Sigmoid colon (tissue), 6 donors: ENCODE measurements at regions not wholly inside any gene's neighbourhood (a gene's known extent, or its start where the extent isn't known, plus 50 kb on each side); places are given as distances from the start of the nearest gene placed in this dataset.

Experiments
- DNase-seq: peaks from one replicate; pipeline ENCODE4 v3.0.0-alpha.2; 2019
- H3K27ac ChIP-seq, 4 donors: fragments of 200-600 bp; sonication (generic); one replicate each; pipeline ENCODE4 v1.5.1; 2016 to 2019; ENCODE audit warnings: mild to moderate bottlenecking in 1 of 4
- H3K27me3 ChIP-seq, 3 donors: fragments of 200-600 bp; sonication (generic); one replicate each; pipeline ENCODE4 v1.5.1; 2019; ENCODE audit warnings: mild to moderate bottlenecking in 1 of 3
- H3K36me3 ChIP-seq, 4 donors: fragments of 200-600 bp; sonication (generic); one replicate each; pipeline ENCODE4 v1.5.1; 2016 to 2019
- H3K4me1 ChIP-seq, 4 donors: fragments of 200-600 bp; sonication (generic); one replicate each; pipeline ENCODE4 v1.5.1; 2017 to 2019
- H3K4me3 ChIP-seq, 4 donors: fragments of 200-600 bp; sonication (generic); one replicate each; pipeline ENCODE4 v1.5.1; 2017 to 2019; ENCODE audit warnings: mild to moderate bottlenecking in 2 of 4, moderate library complexity in 1 of 4
- H3K9me3 ChIP-seq, 4 donors: fragments of 200-600 bp in 3 of 4; sonication (generic) in 3 of 4; one replicate each; pipeline versions ENCODE4 v1.5.1 to v1.6.1; 2013 to 2019
- CTCF ChIP-seq, 4 experiments: fragments of 450-650 bp in 3 of 4; fragments of 200-600 bp in 1 of 4; IDR thresholded peaks; one replicate each; pipeline ENCODE4 v1.5.1; 2016 to 2019; ENCODE audit warnings: antibody characterized with exemption in 4 of 4, mild to moderate bottlenecking in 3 of 4, moderate library complexity in 2 of 4
- EP300 ChIP-seq, 4 donors: sonication (generic); formaldehyde crosslinking; IDR thresholded peaks; one replicate each; pipeline ENCODE4 v1.6.1; 2017; ENCODE audit warnings: antibody characterized with exemption in 4 of 4
- POLR2A ChIP-seq, 2 donors: fragments of 450-650 bp; IDR thresholded peaks; one replicate each; pipeline ENCODE4 v1.6.1; 2016; ENCODE audit warnings: antibody characterized with exemption in 2 of 2, mild to moderate bottlenecking in 2 of 2, moderate library complexity in 2 of 2
- POLR2AphosphoS5 ChIP-seq, 4 donors: sonication (generic); formaldehyde crosslinking; IDR thresholded peaks; one replicate each; pipeline ENCODE4 v1.6.1; 2017; ENCODE audit warnings: antibody characterized with exemption in 4 of 4
- WGBS, 2 donors: extraction: QIAGEN DNeasy Blood & Tissue Kit; methylation state at CpG; one replicate each; pipeline ENCODE4 v1.1.7; 2013; 5-methylcytosine and 5-hydroxymethylcytosine counted together
- intact Hi-C: fragments of 100-400 bp; cut with DNase I; formaldehyde crosslinking; loops from one replicate; pipeline ENCODE4 v1.15.1; 2023
- donor health status: healthy with polysubstance abuse.
- donor health status: healthy.

- Histone ChIP-seq H3K4me3 (no peak overlapping the region), H3K9me3 (no peaks in the 10 kb centered on the region), H3K27ac (no peak overlapping the region), H3K36me3 (no peaks in the 10 kb centered on the region), H3K4me1 (no peaks in the 10 kb centered on the region), H3K27me3 (no peaks in the 10 kb centered on the region)
- TF ChIP-seq POLR2AphosphoS5 (IDR thresholded peaks at IDR 0.05) = no peak
- no peak for DNase-seq
- intact Hi-C loops = no loop called here
Observed at GRCh38 chr13:78147905-78148304, 229.3 kb upstream of the EDNRB start.

- Histone ChIP-seq H3K27me3 (no peaks in the 10 kb centered on the region), H3K27ac (no peak overlapping the region), H3K4me3 (no peak overlapping the region), H3K4me1 (no peaks in the 10 kb centered on the region), H3K9me3 (no peaks in the 10 kb centered on the region), H3K36me3 (no peaks in the 10 kb centered on the region)
- DNase-seq = no peak
- 48 to 85% methylated on average over 1 of the region's 1 CpG for WGBS, 2 donors
- intact Hi-C loops = no loop called here
- no peak for TF ChIP-seq CTCF (IDR thresholded peaks at IDR 0.05)
- TF ChIP-seq POLR2A (IDR thresholded peaks at IDR 0.05) = no peak
- TF ChIP-seq EP300 (IDR thresholded peaks at IDR 0.05) = no peak
- TF ChIP-seq POLR2AphosphoS5 (IDR thresholded peaks at IDR 0.05) = no peak
Observed at GRCh38 chr13:78145276-78145675, 226.6 kb upstream of the EDNRB start.

GRCh38 chr13:78139765-78140164 lies 221.1 kb upstream of the EDNRB start:
- Histone ChIP-seq H3K27me3 (no peaks in the 10 kb centered on the region), H3K9me3 (no peaks in the 10 kb centered on the region), H3K4me3 (no peak overlapping the region), H3K36me3 (no peaks in the 10 kb centered on the region), H3K4me1 (no peaks in the 10 kb centered on the region), H3K27ac (no peak overlapping the region)
- WGBS, 2 donors = 28 to 57% methylated on average over 2 of the region's 2 CpGs
- no peak for DNase-seq
- intact Hi-C loops = loop anchor here (10.0 kb wide), 1 partner anchor 1265 kb away; the partner anchor contains the start of gene RBM26
- TF ChIP-seq POLR2A (IDR thresholded peaks at IDR 0.05) (no peak), EP300 (IDR thresholded peaks at IDR 0.05) (no peak), POLR2AphosphoS5 (IDR thresholded peaks at IDR 0.05) (no peak), CTCF (IDR thresholded peaks at IDR 0.05) (no peak)

- no peak overlapping the region for H3K27ac ChIP-seq
- 41 to 76% methylated on average over 2 of the region's 2 CpGs for WGBS, 2 donors
Observed at GRCh38 chr13:78138756-78139155, 220.1 kb upstream of the EDNRB start.

GRCh38 chr13:78137404-78138142 lies 218.9 kb upstream of the EDNRB start:
- 2 to 9% methylated on average over 6 of the region's 6 CpGs for WGBS, 2 donors
- TF ChIP-seq CTCF (IDR thresholded peaks at IDR 0.05) (peak; percentile 7 to 63 (median 38)), POLR2AphosphoS5 (IDR thresholded peaks at IDR 0.05) (no peak), POLR2A (IDR thresholded peaks at IDR 0.05) (no peak), EP300 (IDR thresholded peaks at IDR 0.05) (no peak)
- H3K27ac ChIP-seq = no peak overlapping the region
- H3K4me1 ChIP-seq = no peaks in the 10 kb centered on the region
- no peak overlapping the region for H3K4me3 ChIP-seq
- intact Hi-C loops = loop anchor here (1.0 to 10.0 kb wide), 2 partner anchors 841 to 1267 kb away; partner anchors contain the start of gene RBM26
- no peaks in the 10 kb centered on the region for H3K27me3 ChIP-seq
- no peak for DNase-seq
- H3K9me3 ChIP-seq = no peaks in the 10 kb centered on the region
- no peaks in the 10 kb centered on the region for H3K36me3 ChIP-seq

More at GRCh38 chr13:78138756-78139155, 220.1 kb upstream of the EDNRB start:
- Histone ChIP-seq H3K36me3 (no peaks in the 10 kb centered on the region), H3K27me3 (no peaks in the 10 kb centered on the region), H3K9me3 (no peaks in the 10 kb centered on the region), H3K4me1 (no peaks in the 10 kb centered on the region), H3K4me3 (no peak overlapping the region)
- no peak for DNase-seq
- TF ChIP-seq POLR2A (IDR thresholded peaks at IDR 0.05) (no peak), CTCF (IDR thresholded peaks at IDR 0.05) (no peak), EP300 (IDR thresholded peaks at IDR 0.05) (no peak), POLR2AphosphoS5 (IDR thresholded peaks at IDR 0.05) (no peak)
- intact Hi-C loops = loop anchor here (10.0 kb wide), 1 partner anchor 1266 kb away; the partner anchor contains the start of gene RBM26
